Upper lobe of left lung (tissue), 6 donors: ENCODE measurements at regions not wholly inside any gene's neighbourhood (a gene's known extent, or its start where the extent isn't known, plus 50 kb on each side); places are given as distances from the start of the nearest gene placed in this dataset.

Experiments
- ATAC-seq, 2 donors: fragments of 200-7000 bp; cut with Tn5 transposase; one replicate each; pipeline ENCODE4 v1.9.1; 2022; ENCODE audit warnings: mild to moderate bottlenecking in 2 of 2, moderate library complexity in 2 of 2; ENCODE audit not compliant: low FRiP score in 2 of 2
- DNase-seq, 2 donors: peaks; one replicate each; pipeline ENCODE4 v3.0.0-alpha.2; 2019 to 2020
- H3K27ac ChIP-seq, 4 donors: fragments of 200-600 bp; sonication (generic); one replicate each; pipeline ENCODE4 v1.5.1; 2016 to 2019
- H3K27me3 ChIP-seq, 4 donors: fragments of 200-600 bp; sonication (generic); one replicate each; pipeline ENCODE4 v1.5.1; 2017 to 2019
- H3K36me3 ChIP-seq, 4 donors: fragments of 200-600 bp; sonication (generic); one replicate each; pipeline ENCODE4 v1.5.1; 2016 to 2019
- H3K4me1 ChIP-seq, 4 donors: fragments of 200-600 bp; sonication (generic); one replicate each; pipeline ENCODE4 v1.5.1; 2018 to 2019
- H3K4me3 ChIP-seq, 4 donors: fragments of 200-600 bp; sonication (generic); one replicate each; pipeline ENCODE4 v1.5.1; 2017 to 2019; ENCODE audit warnings: mild to moderate bottlenecking in 2 of 4, moderate library complexity in 1 of 4
- H3K9me3 ChIP-seq, 4 donors: fragments of 200-600 bp; sonication (generic); one replicate each; pipeline ENCODE4 v1.5.1; 2018 to 2019
- EP300 ChIP-seq, 4 donors: sonication (generic); formaldehyde crosslinking; IDR thresholded peaks; one replicate each; pipeline ENCODE4 v1.5.1; 2017; ENCODE audit warnings: antibody characterized with exemption in 4 of 4, control low read depth in 2 of 4
- POLR2A ChIP-seq, 4 donors: fragments of 450-650 bp; IDR thresholded peaks; one replicate each; pipeline ENCODE4 v1.5.1; 2016 to 2017; ENCODE audit warnings: antibody characterized with exemption in 4 of 4, mild to moderate bottlenecking in 2 of 4
- POLR2AphosphoS5 ChIP-seq, 2 donors: sonication (generic); formaldehyde crosslinking; IDR thresholded peaks; one replicate each; pipeline ENCODE4 v1.5.1; 2017; ENCODE audit warnings: antibody characterized with exemption in 2 of 2
- WGBS, 2 donors: methylation state at CpG; one replicate each; pipeline ENCODE4 v1.1.5; 2017 to 2018; 5-methylcytosine and 5-hydroxymethylcytosine counted together
- TF ChIP-seq, protein P1 (sequence below), 6 experiments: fragments of 450-650 bp in 4 of 6; fragments of 200-600 bp in 2 of 6; sonication (generic) in 2 of 6; IDR thresholded peaks; one replicate each; pipeline ENCODE4 v1.5.1; 2016 to 2019; ENCODE audit warnings: antibody characterized with exemption in 6 of 6
- donor health status: DM: no; HTN: no; CAD: no; lungs with moderate emphysema.
- donor health status: DM: no; HTN: yes; CAD: no; lungs with severe emphysema.

DNA sequence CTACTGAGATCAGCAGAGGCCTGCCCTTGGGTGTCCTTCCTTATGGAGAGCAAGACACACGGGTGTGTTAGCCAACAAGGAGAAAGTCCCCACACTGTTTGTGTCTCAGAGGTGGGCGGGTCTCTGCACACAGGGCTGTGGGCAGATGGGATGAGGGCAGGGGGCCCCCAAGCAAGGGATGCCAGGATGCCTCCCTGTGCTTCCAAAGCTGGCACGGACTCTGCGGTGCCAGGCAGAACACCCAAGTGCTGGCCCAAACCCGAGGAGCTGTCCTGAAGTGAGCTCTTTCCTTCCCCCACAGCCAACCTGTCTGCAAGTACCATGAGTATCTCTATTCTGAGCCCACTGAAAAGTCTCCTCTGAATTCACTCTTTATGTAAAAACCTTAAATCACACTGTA lies 273.3 kb downstream of the CTTN start:
- DNase-seq, result no peak
- no peak for TF ChIP-seq POLR2A (IDR thresholded peaks at IDR 0.05)
- no peak for TF ChIP-seq POLR2AphosphoS5 (IDR thresholded peaks at IDR 0.05)
- no peak for TF ChIP-seq EP300 (IDR thresholded peaks at IDR 0.05)
- TF ChIP-seq, protein P1, sequence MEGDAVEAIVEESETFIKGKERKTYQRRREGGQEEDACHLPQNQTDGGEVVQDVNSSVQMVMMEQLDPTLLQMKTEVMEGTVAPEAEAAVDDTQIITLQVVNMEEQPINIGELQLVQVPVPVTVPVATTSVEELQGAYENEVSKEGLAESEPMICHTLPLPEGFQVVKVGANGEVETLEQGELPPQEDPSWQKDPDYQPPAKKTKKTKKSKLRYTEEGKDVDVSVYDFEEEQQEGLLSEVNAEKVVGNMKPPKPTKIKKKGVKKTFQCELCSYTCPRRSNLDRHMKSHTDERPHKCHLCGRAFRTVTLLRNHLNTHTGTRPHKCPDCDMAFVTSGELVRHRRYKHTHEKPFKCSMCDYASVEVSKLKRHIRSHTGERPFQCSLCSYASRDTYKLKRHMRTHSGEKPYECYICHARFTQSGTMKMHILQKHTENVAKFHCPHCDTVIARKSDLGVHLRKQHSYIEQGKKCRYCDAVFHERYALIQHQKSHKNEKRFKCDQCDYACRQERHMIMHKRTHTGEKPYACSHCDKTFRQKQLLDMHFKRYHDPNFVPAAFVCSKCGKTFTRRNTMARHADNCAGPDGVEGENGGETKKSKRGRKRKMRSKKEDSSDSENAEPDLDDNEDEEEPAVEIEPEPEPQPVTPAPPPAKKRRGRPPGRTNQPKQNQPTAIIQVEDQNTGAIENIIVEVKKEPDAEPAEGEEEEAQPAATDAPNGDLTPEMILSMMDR (IDR thresholded peaks at IDR 0.05), result no peak
- peaks cover 0 to 3% (median 0%) of the 10 kb centered on the region in 4 donors for H3K4me1 ChIP-seq
- ATAC-seq, result no peak
- H3K27me3 ChIP-seq, result no peaks in the 10 kb centered on the region
- no peak overlapping the region for H3K4me3 ChIP-seq
- H3K36me3 ChIP-seq, result no peaks in the 10 kb centered on the region
- no peak overlapping the region for H3K27ac ChIP-seq
- H3K9me3 ChIP-seq, result no peaks in the 10 kb centered on the region
- WGBS, 2 donors, result 69 to 72% methylated on average over 5 of the region's 5 CpGs

DNA sequence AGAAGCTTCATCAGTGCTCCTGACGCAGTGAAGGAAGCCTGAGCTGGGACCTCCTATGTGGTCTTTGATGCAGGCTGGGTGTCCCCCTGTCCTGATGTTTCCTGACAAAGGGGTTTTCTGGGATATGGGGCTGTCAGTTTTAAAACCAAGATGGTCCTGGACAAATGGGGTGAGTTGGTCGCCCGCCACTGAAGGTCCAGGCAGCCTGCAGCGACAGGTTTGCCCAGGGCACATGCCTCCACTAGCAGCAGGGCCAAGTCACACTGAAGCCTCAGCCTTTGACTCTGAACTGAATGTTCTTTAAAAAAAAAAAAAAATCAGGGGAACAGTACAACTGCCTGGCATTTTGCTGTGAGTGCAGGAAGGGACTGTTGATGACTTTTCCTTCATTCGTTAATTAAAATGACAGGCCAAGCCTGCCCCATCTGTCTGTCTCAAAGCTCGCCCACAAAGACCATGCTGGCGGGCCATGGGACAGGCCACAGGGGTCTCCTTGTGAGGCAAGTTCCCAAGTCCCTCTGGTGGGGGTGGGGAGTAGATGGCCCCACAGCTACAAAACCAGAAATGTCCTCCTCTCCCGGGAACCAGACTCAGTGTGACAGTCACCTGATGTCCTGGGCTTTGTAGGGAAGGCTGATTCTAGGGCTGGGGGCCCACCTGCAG lies 274.8 kb downstream of the CTTN start:
- DNase-seq, result no peak
- no peak for TF ChIP-seq EP300 (IDR thresholded peaks at IDR 0.05)
- TF ChIP-seq, protein P1 (IDR thresholded peaks at IDR 0.05), result no peak
- TF ChIP-seq POLR2AphosphoS5 (IDR thresholded peaks at IDR 0.05), result no peak
- H3K27me3 ChIP-seq, result no peaks in the 10 kb centered on the region
- H3K27ac ChIP-seq, result no peak overlapping the region
- no peak for ATAC-seq
- H3K4me3 ChIP-seq, result no peak overlapping the region
- peaks cover 0 to 3% (median 0%) of the 10 kb centered on the region in 4 donors for H3K4me1 ChIP-seq
- 90 to 94% methylated on average over 7 to 8 of the region's 8 CpGs for WGBS, 2 donors
- H3K36me3 ChIP-seq, result no peaks in the 10 kb centered on the region
- H3K9me3 ChIP-seq, result no peaks in the 10 kb centered on the region

DNA sequence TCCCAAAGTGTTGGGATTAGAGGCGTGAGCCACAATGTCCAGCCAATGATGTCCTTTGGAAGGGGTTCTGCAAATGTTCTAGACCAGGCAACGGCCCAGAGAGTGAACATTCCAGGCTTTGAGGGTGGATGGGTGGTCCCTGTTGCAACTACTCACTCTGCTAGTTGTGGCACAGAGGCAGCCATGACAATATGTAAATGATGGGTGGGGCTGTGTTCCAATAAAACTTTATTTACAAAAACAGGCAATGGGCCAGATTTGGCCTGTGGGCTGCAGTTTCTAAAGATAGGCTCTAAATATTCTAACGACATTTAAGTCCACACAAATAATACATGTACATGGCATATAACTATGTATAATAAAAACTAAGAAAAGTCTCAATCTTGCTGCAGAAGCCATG lies 276.3 kb downstream of the CTTN start:
- WGBS, 2 donors, result 91 to 99% methylated on average over 3 of the region's 3 CpGs
- H3K4me1 ChIP-seq, result peaks cover 0 to 3% (median 0%) of the 10 kb centered on the region in 4 donors

DNA sequence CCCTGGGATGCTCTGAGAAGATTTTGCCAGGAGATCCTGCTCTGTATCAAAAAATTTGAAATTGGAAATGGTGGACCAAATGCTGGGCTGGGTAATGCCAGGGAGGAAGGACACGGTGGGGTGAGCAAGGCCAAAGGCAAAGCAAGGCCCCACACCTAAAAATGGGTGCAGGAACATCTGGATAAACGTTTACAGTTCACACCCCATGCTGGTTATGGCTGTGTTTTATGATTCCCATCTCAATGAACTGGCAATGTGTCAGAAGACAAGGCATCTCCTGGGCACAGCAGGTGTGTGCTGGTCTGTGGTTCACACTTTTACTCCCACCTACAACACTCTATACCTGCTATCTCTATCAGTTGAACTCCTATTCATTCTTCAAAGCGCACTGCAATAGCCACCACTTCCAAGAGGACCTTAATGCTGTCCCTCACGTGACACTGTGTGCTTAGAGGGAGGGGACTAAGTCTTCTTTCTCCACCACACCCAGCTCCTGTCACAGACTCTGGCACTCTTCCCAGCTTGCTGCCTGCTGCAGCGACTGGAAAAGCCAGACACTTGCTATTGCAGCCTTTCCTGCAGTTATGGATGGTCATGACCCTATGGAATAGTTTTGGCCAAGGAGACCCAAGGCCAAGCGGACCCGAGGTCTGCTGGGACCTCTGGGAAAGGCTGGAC lies 277.5 kb downstream of the CTTN start:
- Histone ChIP-seq H3K27me3 (no peaks in the 10 kb centered on the region), H3K4me3 (no peak overlapping the region), H3K9me3 (no peaks in the 10 kb centered on the region), H3K27ac (no peak overlapping the region), H3K36me3 (no peaks in the 10 kb centered on the region), H3K4me1 (no peaks in the 10 kb centered on the region)
- TF ChIP-seq, protein P1 (IDR thresholded peaks at IDR 0.05), result no peak
- TF ChIP-seq EP300 (IDR thresholded peaks at IDR 0.05) (no peak), POLR2AphosphoS5 (IDR thresholded peaks at IDR 0.05) (no peak), POLR2A (IDR thresholded peaks at IDR 0.05) (no peak)
- no peak for ATAC-seq
- 64% methylated on average over 7 of the region's 7 CpGs for WGBS, 2 donors
- DNase-seq, result no peak

More for the DNA sequence above, 276.3 kb downstream of the CTTN start:
- no peaks in the 10 kb centered on the region for H3K9me3 ChIP-seq
- no peak overlapping the region for H3K4me3 ChIP-seq
- TF ChIP-seq, protein P1 (IDR thresholded peaks at IDR 0.05), result no peak
- no peak for TF ChIP-seq POLR2AphosphoS5 (IDR thresholded peaks at IDR 0.05)
- TF ChIP-seq EP300 (IDR thresholded peaks at IDR 0.05), result no peak
- no peak for TF ChIP-seq POLR2A (IDR thresholded peaks at IDR 0.05)
- H3K27ac ChIP-seq, result no peak overlapping the region
- H3K27me3 ChIP-seq, result no peaks in the 10 kb centered on the region
- no peak for DNase-seq
- ATAC-seq, result no peak
- no peaks in the 10 kb centered on the region for H3K36me3 ChIP-seq
